ENCODE measurements at regions not wholly inside any gene's neighbourhood (a gene's known extent, or its start where the extent isn't known, plus 50 kb on each side); places are given as distances from the start of the nearest gene placed in this dataset.

- TF ChIP-seq POLR2AphosphoS5 (IDR thresholded peaks at IDR 0.05) (no peak), EP300 (IDR thresholded peaks at IDR 0.05) (no peak)
Observed at GRCh38 chr9:108743416-108743815, 112.4 kb downstream of the ACTL7B start.
